HEK293T (cell line): ENCODE measurements at regions not wholly inside any gene's neighbourhood (a gene's known extent, or its start where the extent isn't known, plus 50 kb on each side); places are given as distances from the start of the nearest gene placed in this dataset.

ENCODE experiments used
- CTCF ChIA-PET: fragments of 350-600 bp; formaldehyde crosslinking; extraction: SDS; loops from one replicate; lab custom pipeline; 2021; ENCODE audit warnings: antibody characterized with exemption, inconsistent platforms; lab: Yijun Ruan, JAX
- POLR2A ChIA-PET: fragments of 350-600 bp; formaldehyde crosslinking; extraction: SDS; loops from one replicate; lab custom pipeline; 2020; ENCODE audit warnings: antibody characterized with exemption, inconsistent platforms; lab: Yijun Ruan, JAX
- DNase-seq: peaks from one replicate; pipeline ENCODE4 v3.0.0; 2012; ENCODE audit warnings: mixed read lengths; ENCODE audit errors: extremely low spot score
- ARNT ChIP-seq: fragments of 450-650 bp; IDR thresholded peaks from 2 replicates; pipeline ENCODE4 v1.6.1; 2017; ENCODE audit warnings: mild to moderate bottlenecking
- BHLHE40 ChIP-seq: fragments of 450-650 bp; IDR thresholded peaks from 2 replicates; pipeline ENCODE4 v1.6.1; 2016; ENCODE audit warnings: mild to moderate bottlenecking, moderate library complexity, borderline replicate concordance
- CTBP1 ChIP-seq: fragments of 450-650 bp; IDR thresholded peaks from 2 replicates; pipeline ENCODE4 v1.6.1; 2016; ENCODE audit warnings: borderline replicate concordance
- ELF4 ChIP-seq: fragments of 450-650 bp; IDR thresholded peaks from 2 replicates; pipeline ENCODE4 v1.6.1; 2017; ENCODE audit warnings: antibody characterized with exemption
- FOXA1 ChIP-seq: fragments of 450-650 bp; IDR thresholded peaks from 2 replicates; pipeline ENCODE4 v1.6.1; 2016; ENCODE audit warnings: mild to moderate bottlenecking
- FOXK2 ChIP-seq: fragments of 450-650 bp; IDR thresholded peaks from 2 replicates; pipeline ENCODE4 v1.6.1; 2016; ENCODE audit warnings: mild to moderate bottlenecking
- FOXM1 ChIP-seq: fragments of 450-650 bp; IDR thresholded peaks from 2 replicates; pipeline ENCODE4 v1.6.1; 2017; ENCODE audit warnings: mild to moderate bottlenecking, borderline replicate concordance
- HDGF ChIP-seq: fragments of 450-650 bp; IDR thresholded peaks from 2 replicates; pipeline ENCODE4 v1.6.1; 2017; ENCODE audit warnings: antibody characterized with exemption, borderline replicate concordance
- L3MBTL2 ChIP-seq: fragments of 450-650 bp; conservative IDR thresholded peaks from 2 replicates; pipeline ENCODE4 v1.6.1; 2016; ENCODE audit warnings: mild to moderate bottlenecking
- LEF1 ChIP-seq: fragments of 450-650 bp; IDR thresholded peaks from 2 replicates; pipeline ENCODE4 v1.6.1; 2017; ENCODE audit warnings: mild to moderate bottlenecking, borderline replicate concordance
- NFRKB ChIP-seq: fragments of 450-650 bp; IDR thresholded peaks from 2 replicates; pipeline ENCODE4 v1.6.1; 2016; ENCODE audit warnings: mild to moderate bottlenecking, moderate library complexity
- SP1 ChIP-seq: fragments of 450-650 bp; IDR thresholded peaks from 2 replicates; pipeline ENCODE4 v1.6.1; 2017
- SUZ12 ChIP-seq: fragments of 450-650 bp; IDR thresholded peaks from 2 replicates; pipeline ENCODE4 v1.6.1; 2016; ENCODE audit warnings: mild to moderate bottlenecking
- TARDBP ChIP-seq: fragments of 450-650 bp; IDR thresholded peaks from 2 replicates; pipeline ENCODE4 v1.6.1; 2016
- ZNF384 ChIP-seq: fragments of 450-650 bp; IDR thresholded peaks from 2 replicates; pipeline ENCODE4 v1.6.1; 2016
- TF ChIP-seq, protein P1 (sequence below): fragments of 450-650 bp; IDR thresholded peaks from 2 replicates; pipeline ENCODE4 v1.6.1; 2016

GRCh38 chr14:95442016-95442632, 74.3 kb downstream of the SYNE3 start:
- POLR2A ChIA-PET: no interaction called here
- no peak for TF ChIP-seq HDGF
- no peak for TF ChIP-seq FOXM1
- no peak for TF ChIP-seq ELF4
- TF ChIP-seq, protein P1, sequence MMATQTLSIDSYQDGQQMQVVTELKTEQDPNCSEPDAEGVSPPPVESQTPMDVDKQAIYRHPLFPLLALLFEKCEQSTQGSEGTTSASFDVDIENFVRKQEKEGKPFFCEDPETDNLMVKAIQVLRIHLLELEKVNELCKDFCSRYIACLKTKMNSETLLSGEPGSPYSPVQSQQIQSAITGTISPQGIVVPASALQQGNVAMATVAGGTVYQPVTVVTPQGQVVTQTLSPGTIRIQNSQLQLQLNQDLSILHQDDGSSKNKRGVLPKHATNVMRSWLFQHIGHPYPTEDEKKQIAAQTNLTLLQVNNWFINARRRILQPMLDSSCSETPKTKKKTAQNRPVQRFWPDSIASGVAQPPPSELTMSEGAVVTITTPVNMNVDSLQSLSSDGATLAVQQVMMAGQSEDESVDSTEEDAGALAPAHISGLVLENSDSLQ: no peak
- CTCF ChIA-PET: interaction anchor here (0.6 to 3.1 kb wide), 14 partner anchors 9 to 907 kb away, joined by 3 to 30 read pairs (median 4); partner anchors contain the start of gene SYNE3
- no peak for DNase-seq

DNA sequence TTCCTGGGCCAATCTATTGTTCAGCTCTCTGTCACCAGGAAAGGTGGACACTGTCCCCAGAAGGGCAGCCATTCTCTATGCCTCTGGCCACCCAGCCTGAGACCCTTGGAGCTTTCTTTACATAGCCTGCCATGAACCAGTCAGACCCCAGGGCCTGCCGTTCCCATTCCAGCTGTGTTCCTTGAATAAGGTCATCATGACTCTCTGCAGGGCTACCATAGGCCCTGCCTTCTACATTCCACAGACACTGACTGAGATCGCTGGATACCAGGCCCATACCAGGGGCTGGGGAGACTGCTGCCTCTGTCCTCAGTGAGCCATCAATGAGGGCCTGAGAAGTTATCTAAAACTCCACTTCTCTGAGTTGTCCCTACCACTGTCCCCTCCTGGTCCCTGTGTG, 75.5 kb downstream of the SYNE3 start:
- TF ChIP-seq ARNT (no peak), BHLHE40 (no peak), FOXM1 (no peak), L3MBTL2 (no peak), SUZ12 (no peak), CTBP1 (no peak), ELF4 (no peak)
- CTCF ChIA-PET: interaction anchor here (0.6 to 3.1 kb wide), 4 partner anchors 13 to 88 kb away, joined by 3 to 30 read pairs (median 4); no protein-coding TSS in a partner anchor
- DNase-seq: no peak
- POLR2A ChIA-PET: interaction anchor here (0.7 kb wide), 1 partner anchor 23 kb away, joined by 3 read pairs; no protein-coding TSS in a partner anchor

DNA sequence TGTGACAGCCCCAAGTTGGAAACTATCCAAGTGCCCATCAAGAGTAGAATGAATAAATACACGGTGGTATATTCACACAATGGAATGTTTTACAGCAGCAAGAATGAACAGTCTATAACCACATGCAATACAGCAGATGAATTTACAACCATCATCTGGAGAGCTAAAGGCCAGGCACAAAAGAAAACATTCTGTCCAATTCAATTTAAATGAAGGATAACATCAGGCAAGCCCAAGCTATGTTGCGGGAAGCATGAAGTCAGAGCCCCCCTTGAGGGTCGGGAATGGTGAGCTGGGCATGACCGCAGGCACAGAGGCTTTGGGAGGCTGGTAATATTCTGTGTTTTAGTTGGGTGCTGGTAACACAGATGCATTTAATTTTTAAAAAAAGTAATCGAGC, 76.0 kb downstream of the SYNE3 start:
- ChIA-PET POLR2A (interaction anchor here (0.7 kb wide), 1 partner anchor 24 kb away, joined by 3 read pairs; no protein-coding TSS in a partner anchor), CTCF (interaction anchor here (0.6 to 3.1 kb wide), 4 partner anchors 13 to 89 kb away, joined by 3 to 30 read pairs (median 4); no protein-coding TSS in a partner anchor)
- TF ChIP-seq L3MBTL2: no peak
- no peak for TF ChIP-seq SP1
- no peak for TF ChIP-seq ARNT
- TF ChIP-seq FOXM1: no peak
- TF ChIP-seq NFRKB: no peak
- no peak for TF ChIP-seq ZNF384
- no peak for TF ChIP-seq TARDBP
- TF ChIP-seq FOXA1: no peak
- TF ChIP-seq CTBP1: no peak
- no peak for TF ChIP-seq BHLHE40
- TF ChIP-seq SUZ12: no peak
- TF ChIP-seq, protein P1: no peak
- no peak for TF ChIP-seq HDGF
- DNase-seq: no peak

DNA sequence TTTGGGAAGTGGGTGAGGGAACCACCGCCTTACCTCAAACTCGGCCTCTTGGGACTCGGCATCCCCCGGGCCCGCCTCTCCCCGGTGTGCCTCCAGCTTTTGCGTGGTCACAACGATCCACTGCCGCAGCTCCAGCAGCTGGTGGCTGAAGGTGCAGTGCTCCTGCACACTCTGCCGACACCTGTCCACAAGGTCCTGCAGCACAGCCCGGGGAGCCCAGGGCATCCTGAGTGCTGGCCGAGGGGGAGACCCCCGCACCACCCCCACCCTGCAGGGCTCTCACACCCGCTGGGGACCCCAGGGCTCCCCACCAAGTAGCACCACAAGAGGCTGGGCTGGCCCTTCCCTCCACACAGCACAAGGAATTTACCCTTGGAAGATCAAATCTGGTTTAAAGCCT, 76.6 kb downstream of the SYNE3 start:
- POLR2A ChIA-PET: no interaction called here
- CTCF ChIA-PET: interaction anchor here (3.1 kb wide), 1 partner anchor 14 kb away, joined by 30 read pairs; no protein-coding TSS in a partner anchor
- DNase-seq: no peak
- no peak for TF ChIP-seq NFRKB
- no peak for TF ChIP-seq L3MBTL2
- no peak for TF ChIP-seq BHLHE40
- no peak for TF ChIP-seq TARDBP
- no peak for TF ChIP-seq HDGF
- no peak for TF ChIP-seq ELF4
- TF ChIP-seq, protein P1: no peak
- no peak for TF ChIP-seq LEF1
- TF ChIP-seq FOXM1: no peak
- no peak for TF ChIP-seq SUZ12
- TF ChIP-seq ARNT: no peak
- TF ChIP-seq SP1: no peak
- TF ChIP-seq FOXA1: no peak
- no peak for TF ChIP-seq FOXK2
- TF ChIP-seq CTBP1: no peak
- TF ChIP-seq ZNF384: no peak

GRCh38 chr14:95437715-95438114, 78.7 kb downstream of the SYNE3 start:
- ChIA-PET CTCF (interaction anchor here (0.6 to 1.2 kb wide), 3 partner anchors 10 to 263 kb away, joined by 3 to 5 read pairs (median 5); no protein-coding TSS in a partner anchor), POLR2A (no interaction called here)
- DNase-seq: no peak
- TF ChIP-seq NFRKB (no peak), ARNT (no peak), SUZ12 (no peak)

DNA sequence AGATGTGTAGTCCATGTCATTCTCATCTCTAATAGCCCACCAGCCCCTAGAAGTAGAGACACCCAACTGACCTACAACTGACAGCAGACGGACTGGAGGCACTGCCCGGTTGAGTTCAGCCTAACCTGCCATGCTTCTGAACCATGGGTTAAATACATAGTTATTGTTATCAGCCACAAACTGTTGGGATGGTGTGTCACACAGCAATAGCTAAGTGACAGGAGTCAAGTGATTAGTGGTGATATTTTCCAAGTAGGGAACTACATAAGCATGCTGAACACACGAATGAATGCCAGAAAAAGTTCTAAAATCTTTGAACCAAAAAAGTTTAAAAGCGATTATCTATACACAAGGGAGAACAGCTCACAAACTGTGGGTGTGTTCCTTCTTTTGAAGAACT, 80.1 kb downstream of the SYNE3 start:
- CTCF ChIA-PET: interaction anchor here (1.4 kb wide), 1 partner anchor 9 kb away, joined by 4 read pairs; no protein-coding TSS in a partner anchor
- POLR2A ChIA-PET: interaction anchor here (1.1 kb wide), 1 partner anchor 14 kb away, joined by 3 read pairs; no protein-coding TSS in a partner anchor
- TF ChIP-seq FOXA1: no peak

GRCh38 chr14:95434121-95434520, 82.3 kb downstream of the SYNE3 start:
- CTCF ChIA-PET: interaction anchor here (0.6 kb wide), 1 partner anchor 890 kb away, joined by 3 read pairs; no protein-coding TSS in a partner anchor
- POLR2A ChIA-PET: no interaction called here
- TF ChIP-seq BHLHE40 (no peak), ARNT (no peak), SUZ12 (no peak), FOXM1 (no peak)
- TF ChIP-seq, protein P1: no peak
- no peak for DNase-seq

More for the DNA sequence above, 80.1 kb downstream of the SYNE3 start:
- DNase-seq: no peak
